HG03039 (cell line): ENCODE measurements at regions not wholly inside any gene's neighbourhood (a gene's known extent, or its start where the extent isn't known, plus 50 kb on each side); places are given as distances from the start of the nearest gene placed in this dataset.

ENCODE experiments used
- ATAC-seq: cut with Tn5 transposase; IDR thresholded peaks from one replicate; pipeline ENCODE4 v1.9.1; 2021; ENCODE audit warnings: mild to moderate bottlenecking, moderate library complexity; ENCODE audit not compliant: unreplicated experiment

GRCh38 chr2:226142463-226142862 lies 657.2 kb downstream of the IRS1 start:
- no peak for ATAC-seq

- no peak for ATAC-seq
These were observed 659.0 kb downstream of the IRS1 start for GRCh38 chr2:226140594-226140993.

GRCh38 chr2:226139759-226140158 lies 659.9 kb downstream of the IRS1 start:
- no peak for ATAC-seq

GRCh38 chr2:226137201-226137811 lies 662.3 kb downstream of the IRS1 start:
- no peak for ATAC-seq

- ATAC-seq: no peak
These were observed 662.9 kb downstream of the IRS1 start for GRCh38 chr2:226136739-226137138.

- ATAC-seq: no peak
These were observed 663.6 kb downstream of the IRS1 start for GRCh38 chr2:226135861-226136548.

GRCh38 chr2:226132323-226133215 lies 667.1 kb downstream of the IRS1 start:
- ATAC-seq: no peak

- ATAC-seq: no peak
These were observed 668.3 kb downstream of the IRS1 start for GRCh38 chr2:226131299-226131784.

- ATAC-seq: no peak
These were observed 669.4 kb downstream of the IRS1 start for GRCh38 chr2:226130192-226130591.

- ATAC-seq: no peak
These were observed 671.9 kb downstream of the IRS1 start for GRCh38 chr2:226127682-226128081.

- no peak for ATAC-seq
These were observed 673.5 kb downstream of the IRS1 start for GRCh38 chr2:226126104-226126503.

GRCh38 chr2:226125176-226125883 lies 674.3 kb downstream of the IRS1 start:
- no peak for ATAC-seq

- no peak for ATAC-seq
These were observed 675.0 kb downstream of the IRS1 start for GRCh38 chr2:226124548-226125011.

- no peak for ATAC-seq
These were observed 676.3 kb downstream of the IRS1 start for GRCh38 chr2:226123300-226123699.

- no peak for ATAC-seq
These were observed 677.6 kb downstream of the IRS1 start for GRCh38 chr2:226122041-226122440.

GRCh38 chr2:226121046-226121738 lies 678.4 kb downstream of the IRS1 start:
- ATAC-seq: no peak

- ATAC-seq: no peak
These were observed 680.9 kb downstream of the IRS1 start for GRCh38 chr2:226118471-226119429.

- no peak for ATAC-seq
These were observed 682.0 kb downstream of the IRS1 start for GRCh38 chr2:226117510-226118065.

GRCh38 chr2:226116346-226116745 lies 683.3 kb downstream of the IRS1 start:
- ATAC-seq: no peak
